ENCODE measurements at regions not wholly inside any gene's neighbourhood (a gene's known extent, or its start where the extent isn't known, plus 50 kb on each side); places are given as distances from the start of the nearest gene placed in this dataset.

DNA sequence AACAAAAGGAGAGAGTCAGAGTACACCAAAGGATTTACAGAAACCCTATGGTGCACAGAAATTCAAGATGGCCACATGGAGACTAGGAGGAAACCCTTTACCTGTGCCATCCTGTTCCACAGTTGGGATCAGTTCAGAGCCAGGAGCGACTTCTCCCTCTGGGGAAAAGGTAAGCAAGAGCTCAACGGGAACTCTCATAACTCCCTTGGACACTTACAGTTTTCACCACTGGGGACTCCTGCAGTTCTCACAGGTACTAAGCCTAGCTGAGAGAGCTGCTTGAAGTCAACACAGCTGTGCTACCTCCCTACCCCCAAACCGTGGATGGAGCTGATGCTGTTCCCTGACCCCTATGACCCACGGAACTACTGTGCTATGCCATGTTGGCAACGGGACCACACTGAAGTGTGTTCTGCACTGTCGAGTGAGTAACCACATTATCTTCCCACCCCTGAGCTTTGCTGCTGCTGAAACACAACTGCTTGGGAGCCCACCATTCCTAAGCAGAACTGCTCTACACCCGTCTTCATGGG lies 606.8 kb downstream of the GBE1 start:
- TF ChIP-seq, protein P1, sequence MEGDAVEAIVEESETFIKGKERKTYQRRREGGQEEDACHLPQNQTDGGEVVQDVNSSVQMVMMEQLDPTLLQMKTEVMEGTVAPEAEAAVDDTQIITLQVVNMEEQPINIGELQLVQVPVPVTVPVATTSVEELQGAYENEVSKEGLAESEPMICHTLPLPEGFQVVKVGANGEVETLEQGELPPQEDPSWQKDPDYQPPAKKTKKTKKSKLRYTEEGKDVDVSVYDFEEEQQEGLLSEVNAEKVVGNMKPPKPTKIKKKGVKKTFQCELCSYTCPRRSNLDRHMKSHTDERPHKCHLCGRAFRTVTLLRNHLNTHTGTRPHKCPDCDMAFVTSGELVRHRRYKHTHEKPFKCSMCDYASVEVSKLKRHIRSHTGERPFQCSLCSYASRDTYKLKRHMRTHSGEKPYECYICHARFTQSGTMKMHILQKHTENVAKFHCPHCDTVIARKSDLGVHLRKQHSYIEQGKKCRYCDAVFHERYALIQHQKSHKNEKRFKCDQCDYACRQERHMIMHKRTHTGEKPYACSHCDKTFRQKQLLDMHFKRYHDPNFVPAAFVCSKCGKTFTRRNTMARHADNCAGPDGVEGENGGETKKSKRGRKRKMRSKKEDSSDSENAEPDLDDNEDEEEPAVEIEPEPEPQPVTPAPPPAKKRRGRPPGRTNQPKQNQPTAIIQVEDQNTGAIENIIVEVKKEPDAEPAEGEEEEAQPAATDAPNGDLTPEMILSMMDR (IDR thresholded peaks at IDR 0.05) = no peak
- TF ChIP-seq POLR2A (IDR thresholded peaks at IDR 0.05) = no peak

Measured in gastroesophageal sphincter (tissue), 3 donors.